PC-3 (cell line): ENCODE measurements at regions not wholly inside any gene's neighbourhood (a gene's known extent, or its start where the extent isn't known, plus 50 kb on each side); places are given as distances from the start of the nearest gene placed in this dataset.
"Not testable (repeated sequence)": the region's sequence is repeated elsewhere in the genome, so short reads cannot be mapped to it uniquely, and the experiment has no call there.

Experiments
- ATAC-seq: fragments of 200-7000 bp; cut with Tn5 transposase; 2 replicates; pipeline ENCODE4 v1.9.1; 2020; ENCODE audit warnings: mild to moderate bottlenecking, moderate library complexity
- BruUV-seq: library from RNA; stranded (reverse); fragments of 400-500 nt; replicated peaks from 2 replicates; lab custom pipeline; 2021; lab: Mats Ljungman, UMichigan
- CTCF ChIA-PET: fragments of 300-600 bp; sonication (Branson Sonifier 250); formaldehyde crosslinking; loops from one replicate; lab custom pipeline; 2022; ENCODE audit warnings: antibody characterized with exemption; lab: Charles Lee
- POLR2A ChIA-PET: fragments of 300-600 bp; sonication (Branson Sonifier 250); formaldehyde crosslinking; loops from one replicate; lab custom pipeline; 2022; ENCODE audit warnings: antibody characterized with exemption; ENCODE audit not compliant: unreplicated experiment; lab: Charles Lee
- DNase-seq: peaks from one replicate; pipeline ENCODE4 v3.0.0-alpha.2; 2015
- H2AFZ ChIP-seq: fragments of 300-600 bp; sonication (generic); 2 replicates; pipeline ENCODE4 v1.6.0; 2016; ENCODE audit warnings: antibody characterized with exemption, low read length
- H3F3A ChIP-seq: fragments of 300-600 bp; sonication (generic); one replicate; pipeline ENCODE4 v1.6.0; 2017; ENCODE audit warnings: antibody characterized with exemption, low read length, control low read depth, mild to moderate bottlenecking; ENCODE audit not compliant: unreplicated experiment
- H3K27ac ChIP-seq: fragments of 300-600 bp; sonication (generic); 2 replicates; pipeline ENCODE4 v1.5.1; 2016; ENCODE audit warnings: mild to moderate bottlenecking, low read length
- H3K27me3 ChIP-seq: fragments of 300-600 bp; sonication (generic); 2 replicates; pipeline ENCODE4 v1.6.1; 2016; ENCODE audit warnings: low read length, mixed read lengths
- H3K36me3 ChIP-seq: fragments of 300-600 bp; sonication (generic); 2 replicates; pipeline ENCODE4 v1.6.1; 2016; ENCODE audit warnings: low read depth, mixed run types, low read length, mixed read lengths
- H3K4me1 ChIP-seq: fragments of 300-600 bp; sonication (generic); 2 replicates; pipeline ENCODE4 v1.5.1; 2016; ENCODE audit warnings: low read length; ENCODE audit not compliant: insufficient read depth
- H3K4me2 ChIP-seq: fragments of 300-600 bp; sonication (generic); 2 replicates; pipeline ENCODE4 v1.6.0; 2016; ENCODE audit warnings: low read length
- H3K4me3 ChIP-seq: fragments of 300-600 bp; sonication (generic); 2 replicates; pipeline ENCODE4 v1.5.1; 2016; ENCODE audit warnings: mild to moderate bottlenecking, low read length, mixed read lengths
- H3K79me2 ChIP-seq: fragments of 300-600 bp; sonication (generic); 2 replicates; pipeline ENCODE4 v1.6.1; 2017; ENCODE audit warnings: low read length, mixed read lengths
- H3K9ac ChIP-seq: fragments of 300-600 bp; sonication (generic); 2 replicates; pipeline ENCODE4 v1.6.0; 2016; ENCODE audit warnings: mild to moderate bottlenecking, low read length
- H3K9me2 ChIP-seq: fragments of 300-600 bp; sonication (generic); replicated peaks from 2 replicates; pipeline ENCODE4 v1.6.1; 2016; ENCODE audit warnings: mixed run types, low read length, mixed read lengths
- H3K9me3 ChIP-seq: fragments of 300-600 bp; sonication (generic); 2 replicates; pipeline ENCODE4 v1.6.1; 2016; ENCODE audit warnings: low read length, mixed read lengths
- H4K20me1 ChIP-seq: fragments of 300-600 bp; sonication (generic); 2 replicates; pipeline ENCODE4 v1.6.1; 2016; ENCODE audit warnings: low read length, mixed read lengths
- EZH2 ChIP-seq: fragments of 300-600 bp; sonication (generic); IDR thresholded peaks from one replicate; pipeline ENCODE4 v1.6.1; 2017; ENCODE audit warnings: antibody characterized with exemption, mild to moderate bottlenecking, low read length; ENCODE audit not compliant: unreplicated experiment
- EZH2phosphoT487 ChIP-seq: fragments of 300-600 bp; sonication (generic); IDR thresholded peaks from 2 replicates; pipeline ENCODE4 v1.6.1; 2018; ENCODE audit warnings: mild to moderate bottlenecking, antibody characterized with exemption, low read length, borderline replicate concordance
- intact Hi-C: fragments of 100-400 bp; cut with micrococcal nuclease; formaldehyde crosslinking; loops from 2 replicates; pipeline ENCODE4 v1.9.0; 2023
- TF ChIP-seq, protein P1 (sequence below): fragments of 300-600 bp; sonication (generic); conservative IDR thresholded peaks from 2 replicates; pipeline ENCODE4 v1.5.1; 2017; ENCODE audit warnings: antibody characterized with exemption, low read depth, mild to moderate bottlenecking, low read length

DNA sequence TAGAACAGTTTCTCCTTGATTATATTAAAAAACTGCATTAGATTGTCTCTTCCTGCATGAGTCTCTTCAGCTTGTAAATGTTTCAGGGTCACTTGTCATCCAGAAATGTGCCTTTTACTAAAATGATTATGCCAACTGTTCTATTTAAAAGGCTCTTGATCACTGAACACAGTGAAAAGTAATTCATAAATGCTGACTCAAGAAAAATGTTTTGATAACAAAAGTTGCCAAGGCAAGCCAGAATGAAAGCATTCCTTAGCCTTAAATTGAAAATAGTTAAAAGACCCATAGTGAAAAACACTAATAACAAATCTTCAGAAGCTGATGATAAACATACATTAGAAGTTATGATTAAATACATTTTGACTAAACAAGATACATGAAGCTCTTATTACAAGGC lies 356.0 kb upstream of the KIF2B start:
- ATAC-seq (no peak), DNase-seq (no peak)
- no peaks in the 10 kb centered on the region for H3K27me3 ChIP-seq
- no peak overlapping the region for H3K9ac ChIP-seq
- no peaks in the 10 kb centered on the region for H3K9me2 ChIP-seq
- H3K4me3 ChIP-seq: no peak overlapping the region
- H4K20me1 ChIP-seq: no peaks in the 10 kb centered on the region
- no peaks in the 10 kb centered on the region for H3K4me1 ChIP-seq
- no peaks in the 10 kb centered on the region for H3K79me2 ChIP-seq
- no peak overlapping the region for H2AFZ ChIP-seq
- no peaks in the 10 kb centered on the region for H3F3A ChIP-seq
- TF ChIP-seq EZH2phosphoT487 (no peak), EZH2 (no peak)
- TF ChIP-seq, protein P1, sequence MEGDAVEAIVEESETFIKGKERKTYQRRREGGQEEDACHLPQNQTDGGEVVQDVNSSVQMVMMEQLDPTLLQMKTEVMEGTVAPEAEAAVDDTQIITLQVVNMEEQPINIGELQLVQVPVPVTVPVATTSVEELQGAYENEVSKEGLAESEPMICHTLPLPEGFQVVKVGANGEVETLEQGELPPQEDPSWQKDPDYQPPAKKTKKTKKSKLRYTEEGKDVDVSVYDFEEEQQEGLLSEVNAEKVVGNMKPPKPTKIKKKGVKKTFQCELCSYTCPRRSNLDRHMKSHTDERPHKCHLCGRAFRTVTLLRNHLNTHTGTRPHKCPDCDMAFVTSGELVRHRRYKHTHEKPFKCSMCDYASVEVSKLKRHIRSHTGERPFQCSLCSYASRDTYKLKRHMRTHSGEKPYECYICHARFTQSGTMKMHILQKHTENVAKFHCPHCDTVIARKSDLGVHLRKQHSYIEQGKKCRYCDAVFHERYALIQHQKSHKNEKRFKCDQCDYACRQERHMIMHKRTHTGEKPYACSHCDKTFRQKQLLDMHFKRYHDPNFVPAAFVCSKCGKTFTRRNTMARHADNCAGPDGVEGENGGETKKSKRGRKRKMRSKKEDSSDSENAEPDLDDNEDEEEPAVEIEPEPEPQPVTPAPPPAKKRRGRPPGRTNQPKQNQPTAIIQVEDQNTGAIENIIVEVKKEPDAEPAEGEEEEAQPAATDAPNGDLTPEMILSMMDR: no peak
- ChIA-PET CTCF (no interaction called here), POLR2A (no interaction called here)
- peaks cover 15% of the 10 kb centered on the region for H3K9me3 ChIP-seq
- intact Hi-C loops: no loop called here
- H3K4me2 ChIP-seq: no peak overlapping the region
- H3K27ac ChIP-seq: no peak overlapping the region
- no TSS peak for BruUV-seq
- H3K36me3 ChIP-seq: no peaks in the 10 kb centered on the region

DNA sequence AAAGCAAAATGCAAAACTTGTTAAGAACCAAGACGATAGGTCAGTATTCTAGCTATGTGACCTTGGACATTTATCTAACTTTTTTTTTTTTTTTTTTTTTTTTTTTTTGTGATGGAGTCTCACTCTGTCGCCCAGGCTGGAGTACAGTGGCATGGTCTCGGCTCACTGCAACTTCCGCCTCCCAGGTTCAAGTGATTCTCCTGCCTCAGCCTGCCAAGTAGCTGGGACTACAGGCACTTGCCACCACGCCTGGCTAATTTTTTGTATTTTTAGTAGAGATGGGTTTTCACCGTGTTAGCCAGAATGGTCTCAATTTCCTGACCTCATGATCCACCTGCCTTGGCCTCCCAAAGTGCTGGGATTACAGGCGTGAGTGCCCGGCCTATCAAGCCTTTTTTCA lies 358.3 kb upstream of the KIF2B start:
- H4K20me1 ChIP-seq, H3K4me3 ChIP-seq, H3K9ac ChIP-seq, H3K9me2 ChIP-seq, CTCF ChIA-PET, intact Hi-C loops, H3K27ac ChIP-seq, H3K79me2 ChIP-seq, H3K27me3 ChIP-seq, DNase-seq, POLR2A ChIA-PET, H3K36me3 ChIP-seq, BruUV-seq, ATAC-seq, H3K4me1 ChIP-seq, H3F3A ChIP-seq, H3K4me2 ChIP-seq, H2AFZ ChIP-seq: not testable (repeated sequence)
- peaks cover 12% of the 10 kb centered on the region for H3K9me3 ChIP-seq

DNA sequence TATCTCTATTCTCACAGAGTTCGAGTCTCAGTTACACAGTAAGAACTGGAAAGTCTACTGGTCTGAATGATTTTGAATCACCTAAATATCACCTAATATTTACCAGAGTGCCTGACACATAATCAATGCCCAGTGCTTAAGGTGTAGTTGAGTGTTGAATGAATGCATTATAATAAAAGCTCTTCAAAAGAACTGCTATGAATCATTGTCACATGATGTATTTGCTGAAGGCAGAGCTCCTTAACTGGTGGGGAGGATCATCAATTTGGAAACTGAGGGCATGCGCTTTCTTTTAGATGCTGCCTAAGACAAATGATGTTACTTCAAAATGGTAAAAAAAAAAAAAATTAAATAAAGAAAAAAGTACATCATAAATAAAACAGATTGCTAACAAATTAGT lies 359.4 kb upstream of the KIF2B start:
- Histone ChIP-seq H4K20me1 (no peaks in the 10 kb centered on the region), H3K27me3 (no peaks in the 10 kb centered on the region), H3K4me2 (no peak overlapping the region), H2AFZ (no peak overlapping the region), H3K4me3 (no peak overlapping the region), H3K79me2 (no peaks in the 10 kb centered on the region), H3F3A (no peaks in the 10 kb centered on the region), H3K27ac (no peak overlapping the region), H3K9me3 (peaks cover 14% of the 10 kb centered on the region), H3K9ac (no peak overlapping the region), H3K36me3 (no peaks in the 10 kb centered on the region), H3K9me2 (no peaks in the 10 kb centered on the region), H3K4me1 (no peaks in the 10 kb centered on the region)
- ChIA-PET POLR2A (no interaction called here), CTCF (no interaction called here)
- DNase-seq (no peak), ATAC-seq (no peak)
- TF ChIP-seq, protein P1: no peak
- TF ChIP-seq EZH2phosphoT487: no peak
- intact Hi-C loops: no loop called here
- no TSS peak for BruUV-seq
